ENCODE measurements at regions not wholly inside any gene's neighbourhood (a gene's known extent, or its start where the extent isn't known, plus 50 kb on each side); places are given as distances from the start of the nearest gene placed in this dataset.
A peak's percentile ranks its signal among the peaks of the same experiment; 100 is the strongest.
"Not testable (repeated sequence)": the region's sequence is repeated elsewhere in the genome, so short reads cannot be mapped to it uniquely, and the experiment has no call there.

GRCh38 chr20:30899370-30900079 is 357.9 kb upstream of the DEFB115 start:
- DNase-seq: not testable (repeated sequence)

- DNase-seq: not testable (repeated sequence)
These were observed 357.3 kb upstream of the DEFB115 start for GRCh38 chr20:30900080-30900719.

- not testable (repeated sequence) for DNase-seq
These were observed 352.2 kb upstream of the DEFB115 start for GRCh38 chr20:30905231-30905630.

GRCh38 chr20:30910937-30911725 is 346.3 kb upstream of the DEFB115 start:
- DNase-seq: no peak

- not testable (repeated sequence) for DNase-seq
These were observed 345.4 kb upstream of the DEFB115 start for GRCh38 chr20:30911832-30912660.

- not testable (repeated sequence) for DNase-seq
These were observed 344.8 kb upstream of the DEFB115 start for GRCh38 chr20:30912661-30913026.

- DNase-seq: not testable (repeated sequence)
These were observed 341.1 kb upstream of the DEFB115 start for GRCh38 chr20:30916404-30916803.

- DNase-seq: no peak
These were observed 337.8 kb upstream of the DEFB115 start for GRCh38 chr20:30919514-30920188.

GRCh38 chr20:30921286-30922071 is 336.0 kb upstream of the DEFB115 start:
- no peak for DNase-seq

- DNase-seq: no peak
These were observed 335.3 kb upstream of the DEFB115 start for GRCh38 chr20:30922129-30922528.

- DNase-seq: no peak
These were observed 319.7 kb upstream of the DEFB115 start for GRCh38 chr20:30937790-30938189.

- no peak for DNase-seq
These were observed 307.7 kb upstream of the DEFB115 start for GRCh38 chr20:30949761-30950160.

- not testable (repeated sequence) for DNase-seq
These were observed 306.4 kb upstream of the DEFB115 start for GRCh38 chr20:30951088-30951487.

GRCh38 chr20:30956649-30957048 is 300.8 kb upstream of the DEFB115 start:
- DNase-seq: not testable (repeated sequence)

GRCh38 chr20:30959208-30959607 is 298.3 kb upstream of the DEFB115 start:
- not testable (repeated sequence) for DNase-seq

GRCh38 chr20:30963591-30963990 is 293.9 kb upstream of the DEFB115 start:
- DNase-seq: no peak

- not testable (repeated sequence) for DNase-seq
These were observed 281.6 kb upstream of the DEFB115 start for GRCh38 chr20:30975859-30976258.

- DNase-seq: peak; percentile 22
These were observed 272.1 kb upstream of the DEFB115 start for GRCh38 chr20:30985386-30985785.
